ENCODE measurements at regions not wholly inside any gene's neighbourhood (a gene's known extent, or its start where the extent isn't known, plus 50 kb on each side); places are given as distances from the start of the nearest gene placed in this dataset.
"Not testable (repeated sequence)": the region's sequence is repeated elsewhere in the genome, so short reads cannot be mapped to it uniquely, and the experiment has no call there.

GRCh38 chr22:12608454-12608853 lies 2919.5 kb upstream of the OR11H1 start:
- not testable (repeated sequence) for TF ChIP-seq POLR2A, EP300 (IDR thresholded peaks at IDR 0.05)
- TF ChIP-seq, protein P1, sequence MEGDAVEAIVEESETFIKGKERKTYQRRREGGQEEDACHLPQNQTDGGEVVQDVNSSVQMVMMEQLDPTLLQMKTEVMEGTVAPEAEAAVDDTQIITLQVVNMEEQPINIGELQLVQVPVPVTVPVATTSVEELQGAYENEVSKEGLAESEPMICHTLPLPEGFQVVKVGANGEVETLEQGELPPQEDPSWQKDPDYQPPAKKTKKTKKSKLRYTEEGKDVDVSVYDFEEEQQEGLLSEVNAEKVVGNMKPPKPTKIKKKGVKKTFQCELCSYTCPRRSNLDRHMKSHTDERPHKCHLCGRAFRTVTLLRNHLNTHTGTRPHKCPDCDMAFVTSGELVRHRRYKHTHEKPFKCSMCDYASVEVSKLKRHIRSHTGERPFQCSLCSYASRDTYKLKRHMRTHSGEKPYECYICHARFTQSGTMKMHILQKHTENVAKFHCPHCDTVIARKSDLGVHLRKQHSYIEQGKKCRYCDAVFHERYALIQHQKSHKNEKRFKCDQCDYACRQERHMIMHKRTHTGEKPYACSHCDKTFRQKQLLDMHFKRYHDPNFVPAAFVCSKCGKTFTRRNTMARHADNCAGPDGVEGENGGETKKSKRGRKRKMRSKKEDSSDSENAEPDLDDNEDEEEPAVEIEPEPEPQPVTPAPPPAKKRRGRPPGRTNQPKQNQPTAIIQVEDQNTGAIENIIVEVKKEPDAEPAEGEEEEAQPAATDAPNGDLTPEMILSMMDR (IDR thresholded peaks at IDR 0.05) = not testable (repeated sequence)
